OCI-LY7 (cell line): ENCODE measurements at regions not wholly inside any gene's neighbourhood (a gene's known extent, or its start where the extent isn't known, plus 50 kb on each side); places are given as distances from the start of the nearest gene placed in this dataset.

ENCODE experiments used
- BruUV-seq: library from RNA; stranded (reverse); fragments of 400-500 nt; replicated peaks from 2 replicates; lab custom pipeline; 2021; lab: Mats Ljungman, UMichigan
- CTCF ChIA-PET: fragments of 300-600 bp; sonication (Branson Sonifier 250); formaldehyde crosslinking; loops from one replicate; lab custom pipeline; 2022; ENCODE audit warnings: antibody characterized with exemption; ENCODE audit not compliant: unreplicated experiment; lab: Charles Lee
- POLR2A ChIA-PET: fragments of 300-600 bp; sonication (Branson Sonifier 250); formaldehyde crosslinking; loops from one replicate; lab custom pipeline; 2022; ENCODE audit warnings: antibody characterized with exemption; lab: Charles Lee
- DNase-seq: peaks from one replicate; pipeline ENCODE4 v3.0.0-alpha.2; 2015; ENCODE audit warnings: low spot score
- H2AFZ ChIP-seq: fragments of 200-600 bp; sonication (generic), shearing (Covaris generic); 2 replicates; pipeline ENCODE4 v1.6.1; 2014; ENCODE audit warnings: mild to moderate bottlenecking, antibody characterized with exemption, low read length, moderate library complexity
- H3K27ac ChIP-seq: fragments of 200-600 bp; sonication (generic); 2 replicates; pipeline ENCODE4 v1.5.1; 2014; ENCODE audit warnings: mixed run types, low read depth, mild to moderate bottlenecking, moderate library complexity, low read length, inconsistent platforms; ENCODE audit not compliant: poor library complexity, severe bottlenecking
- H3K36me3 ChIP-seq: fragments of 200-600 bp; sonication (generic); 2 replicates; pipeline ENCODE4 v1.6.1; 2014; ENCODE audit warnings: mild to moderate bottlenecking, antibody characterized with exemption, low read length, moderate library complexity, mixed read lengths; ENCODE audit not compliant: insufficient read depth
- H3K4me1 ChIP-seq: fragments of 200-600 bp; sonication (generic); 2 replicates; pipeline ENCODE4 v1.5.1; 2014; ENCODE audit warnings: mild to moderate bottlenecking, low read length; ENCODE audit not compliant: insufficient read depth, poor library complexity, severe bottlenecking
- H3K4me2 ChIP-seq: fragments of 200-600 bp; sonication (generic); 2 replicates; pipeline ENCODE4 v1.6.1; 2014; ENCODE audit warnings: mild to moderate bottlenecking, low read length
- H3K4me3 ChIP-seq: fragments of 200-600 bp; sonication (generic); 2 replicates; pipeline ENCODE4 v1.5.1; 2014; ENCODE audit warnings: mild to moderate bottlenecking, low read depth, low read length; ENCODE audit not compliant: poor library complexity, severe bottlenecking
- H3K79me2 ChIP-seq: fragments of 200-600 bp; sonication (generic); 2 replicates; pipeline ENCODE4 v1.6.1; 2016; ENCODE audit warnings: low read depth, mild to moderate bottlenecking, low read length, moderate library complexity, mixed read lengths; ENCODE audit not compliant: insufficient read depth
- H3K9me2 ChIP-seq: fragments of 200-600 bp; sonication (generic); 2 replicates; pipeline ENCODE4 v1.6.1; 2016; ENCODE audit warnings: mild to moderate bottlenecking, low read length, mixed read lengths; ENCODE audit not compliant: insufficient read depth
- H3K9me3 ChIP-seq: fragments of 200-600 bp; sonication (generic); 2 replicates; pipeline ENCODE4 v1.6.1; 2014; ENCODE audit warnings: mild to moderate bottlenecking, mixed run types, low read length, mixed read lengths
- H4K20me1 ChIP-seq: fragments of 200-600 bp; sonication (generic); 2 replicates; pipeline ENCODE4 v1.6.1; 2014; ENCODE audit warnings: mild to moderate bottlenecking, antibody characterized with exemption, low read length, moderate library complexity, mixed read lengths; ENCODE audit not compliant: insufficient read depth
- CTCF ChIP-seq: fragments of 200-600 bp; sonication (generic); conservative IDR thresholded peaks from 2 replicates; pipeline ENCODE4 v1.5.1; 2014; ENCODE audit warnings: mild to moderate bottlenecking, antibody characterized with exemption, low read length, moderate library complexity, mixed read lengths
- EZH2phosphoT487 ChIP-seq: fragments of 200-600 bp; sonication (generic); IDR thresholded peaks from 2 replicates; pipeline ENCODE4 v1.6.1; 2018; ENCODE audit warnings: low read depth, borderline replicate concordance, mild to moderate bottlenecking, mixed run types, antibody characterized with exemption, low read length, moderate library complexity, mixed read lengths
- intact Hi-C: fragments of 100-400 bp; cut with micrococcal nuclease; formaldehyde crosslinking; loops from one replicate; pipeline ENCODE4 v1.10.0; 2022; ENCODE audit not compliant: unreplicated experiment

GRCh38 chrX:6661736-6662135 lies 126.8 kb upstream of the VCX3A start:
- TF ChIP-seq EZH2phosphoT487 (no peak), CTCF (no peak)
- POLR2A ChIA-PET: interaction anchor here (0.7 kb wide), 1 partner anchor 9 kb away, joined by 3 read pairs; no protein-coding TSS in a partner anchor
- no peak overlapping the region for H3K27ac ChIP-seq
- no peak overlapping the region for H2AFZ ChIP-seq
- no peaks in the 10 kb centered on the region for H3K9me3 ChIP-seq
- H3K4me3 ChIP-seq: no peak overlapping the region
- no TSS peak for BruUV-seq
- intact Hi-C loops: no loop called here
- H3K9me2 ChIP-seq: no peaks in the 10 kb centered on the region
- DNase-seq: no peak
- H3K4me2 ChIP-seq: no peak overlapping the region
- CTCF ChIA-PET: no interaction called here
- H3K36me3 ChIP-seq: no peaks in the 10 kb centered on the region
- no peaks in the 10 kb centered on the region for H4K20me1 ChIP-seq
- no peaks in the 10 kb centered on the region for H3K79me2 ChIP-seq
- H3K4me1 ChIP-seq: no peaks in the 10 kb centered on the region

- no peak overlapping the region for H3K4me3 ChIP-seq
- no peaks in the 10 kb centered on the region for H4K20me1 ChIP-seq
- DNase-seq: no peak
- H3K9me2 ChIP-seq: no peaks in the 10 kb centered on the region
- H3K79me2 ChIP-seq: no peaks in the 10 kb centered on the region
- H3K27ac ChIP-seq: no peak overlapping the region
- ChIA-PET CTCF (interaction anchor here (0.6 kb wide), 1 partner anchor 26 kb away, joined by 3 read pairs; no protein-coding TSS in a partner anchor), POLR2A (interaction anchor here (0.6 kb wide), 1 partner anchor 266 kb away, joined by 3 read pairs; no protein-coding TSS in a partner anchor)
- no peak overlapping the region for H2AFZ ChIP-seq
- no peak for TF ChIP-seq EZH2phosphoT487
- no peak for TF ChIP-seq CTCF
- H3K4me1 ChIP-seq: no peaks in the 10 kb centered on the region
- no peaks in the 10 kb centered on the region for H3K36me3 ChIP-seq
- H3K9me3 ChIP-seq: no peaks in the 10 kb centered on the region
- intact Hi-C loops: no loop called here
- H3K4me2 ChIP-seq: no peak overlapping the region
- no TSS peak for BruUV-seq
Measured at GRCh38 chrX:6660567-6661264, 125.8 kb upstream of the VCX3A start.

- Histone ChIP-seq H3K36me3 (no peaks in the 10 kb centered on the region), H3K79me2 (no peaks in the 10 kb centered on the region), H4K20me1 (no peaks in the 10 kb centered on the region), H3K27ac (no peak overlapping the region), H2AFZ (no peak overlapping the region), H3K4me3 (no peak overlapping the region), H3K9me3 (no peaks in the 10 kb centered on the region), H3K4me1 (no peaks in the 10 kb centered on the region), H3K9me2 (no peaks in the 10 kb centered on the region), H3K4me2 (no peak overlapping the region)
- CTCF ChIA-PET: no interaction called here
- POLR2A ChIA-PET: no interaction called here
- BruUV-seq: no TSS peak
- DNase-seq: no peak
- intact Hi-C loops: no loop called here
- TF ChIP-seq EZH2phosphoT487: no peak
Measured at GRCh38 chrX:6645216-6645615, 110.3 kb upstream of the VCX3A start.
